ENCODE measurements at regions not wholly inside any gene's neighbourhood (a gene's known extent, or its start where the extent isn't known, plus 50 kb on each side); places are given as distances from the start of the nearest gene placed in this dataset.

DNA sequence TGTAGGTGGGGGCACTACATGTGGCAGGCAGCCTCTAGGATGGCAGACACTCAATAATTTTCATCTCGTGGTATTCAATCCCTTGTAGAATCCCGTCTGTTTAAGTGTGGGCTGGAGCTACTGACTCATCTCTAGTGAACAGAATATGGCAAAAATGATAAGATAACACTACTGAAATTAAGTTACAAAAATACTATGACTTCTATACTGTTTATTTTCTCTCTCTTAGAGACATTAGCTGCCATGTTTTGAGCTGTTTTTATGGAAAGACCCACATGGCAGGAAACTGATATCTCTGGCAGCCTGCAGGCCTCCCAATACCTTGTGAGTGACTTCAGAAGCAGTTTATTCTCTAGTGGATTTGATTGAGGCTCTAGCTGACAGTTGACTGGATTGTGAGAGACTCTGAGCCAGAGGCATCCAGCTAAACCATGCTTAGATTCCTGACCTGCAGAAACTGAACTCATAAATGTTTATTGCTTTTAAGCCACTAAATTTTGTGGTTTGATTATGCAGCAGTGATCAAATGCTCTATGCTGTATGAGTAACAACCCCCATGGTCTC lies 298.8 kb upstream of the CTSO start:
- TF ChIP-seq, protein P1, sequence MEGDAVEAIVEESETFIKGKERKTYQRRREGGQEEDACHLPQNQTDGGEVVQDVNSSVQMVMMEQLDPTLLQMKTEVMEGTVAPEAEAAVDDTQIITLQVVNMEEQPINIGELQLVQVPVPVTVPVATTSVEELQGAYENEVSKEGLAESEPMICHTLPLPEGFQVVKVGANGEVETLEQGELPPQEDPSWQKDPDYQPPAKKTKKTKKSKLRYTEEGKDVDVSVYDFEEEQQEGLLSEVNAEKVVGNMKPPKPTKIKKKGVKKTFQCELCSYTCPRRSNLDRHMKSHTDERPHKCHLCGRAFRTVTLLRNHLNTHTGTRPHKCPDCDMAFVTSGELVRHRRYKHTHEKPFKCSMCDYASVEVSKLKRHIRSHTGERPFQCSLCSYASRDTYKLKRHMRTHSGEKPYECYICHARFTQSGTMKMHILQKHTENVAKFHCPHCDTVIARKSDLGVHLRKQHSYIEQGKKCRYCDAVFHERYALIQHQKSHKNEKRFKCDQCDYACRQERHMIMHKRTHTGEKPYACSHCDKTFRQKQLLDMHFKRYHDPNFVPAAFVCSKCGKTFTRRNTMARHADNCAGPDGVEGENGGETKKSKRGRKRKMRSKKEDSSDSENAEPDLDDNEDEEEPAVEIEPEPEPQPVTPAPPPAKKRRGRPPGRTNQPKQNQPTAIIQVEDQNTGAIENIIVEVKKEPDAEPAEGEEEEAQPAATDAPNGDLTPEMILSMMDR (conservative IDR thresholded peaks at IDR 0.05) = no peak
- H3K27ac ChIP-seq = no peak overlapping the region

DNA sequence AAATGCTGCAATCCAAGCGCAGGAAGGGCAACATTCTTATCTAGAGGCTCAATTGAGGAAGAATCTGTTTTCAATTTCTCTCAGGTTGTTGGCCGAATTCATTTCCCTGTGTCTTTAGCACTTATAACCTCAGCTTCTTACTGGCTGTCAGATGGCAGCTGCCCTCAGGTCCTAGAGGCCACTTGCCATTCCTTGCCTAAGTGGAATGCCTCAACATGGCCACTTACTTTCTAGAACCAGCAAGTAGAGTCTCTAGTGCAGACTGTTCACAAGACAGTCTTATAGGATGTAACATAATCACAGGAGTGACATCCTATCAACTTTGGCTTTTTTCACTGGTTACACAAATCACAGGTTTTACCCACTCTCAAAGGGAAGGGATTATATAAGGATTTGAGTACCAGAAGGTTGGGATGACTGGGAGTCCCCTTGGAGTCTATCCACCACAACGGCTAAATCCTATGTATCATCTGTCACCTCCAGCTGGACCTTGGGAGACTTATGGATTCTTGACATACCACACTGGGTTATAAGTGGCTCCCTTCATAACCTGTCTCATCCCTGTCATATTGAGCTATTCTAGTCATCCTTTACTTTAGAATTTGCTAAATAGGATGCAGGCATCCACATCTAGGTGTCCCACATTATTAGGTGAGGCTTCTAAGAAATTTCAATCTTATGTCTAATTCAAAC lies 297.9 kb upstream of the CTSO start:
- TF ChIP-seq, protein P1 (conservative IDR thresholded peaks at IDR 0.05) = no peak
- H3K27ac ChIP-seq = no peak overlapping the region

DNA sequence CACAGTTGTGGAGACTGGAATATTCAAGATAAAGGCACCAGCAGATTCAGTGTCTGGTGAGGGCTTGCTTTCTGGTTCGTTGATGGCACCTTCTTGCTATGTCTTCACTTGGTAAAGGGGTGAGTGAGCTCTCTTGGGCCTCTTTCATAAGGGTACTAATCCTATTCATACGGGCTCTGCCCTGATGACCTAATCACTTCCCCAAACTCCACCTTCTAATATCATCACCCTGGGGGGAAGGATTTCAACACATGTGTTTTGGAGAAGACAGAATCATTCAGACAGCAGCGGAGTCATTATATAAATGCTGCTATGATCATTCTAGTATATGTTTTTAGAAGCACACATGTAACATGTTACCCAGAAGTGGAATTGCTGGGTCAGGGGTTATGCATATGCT lies 295.3 kb upstream of the CTSO start:
- H3K27ac ChIP-seq = no peak overlapping the region
- TF ChIP-seq, protein P1 (conservative IDR thresholded peaks at IDR 0.05) = no peak

DNA sequence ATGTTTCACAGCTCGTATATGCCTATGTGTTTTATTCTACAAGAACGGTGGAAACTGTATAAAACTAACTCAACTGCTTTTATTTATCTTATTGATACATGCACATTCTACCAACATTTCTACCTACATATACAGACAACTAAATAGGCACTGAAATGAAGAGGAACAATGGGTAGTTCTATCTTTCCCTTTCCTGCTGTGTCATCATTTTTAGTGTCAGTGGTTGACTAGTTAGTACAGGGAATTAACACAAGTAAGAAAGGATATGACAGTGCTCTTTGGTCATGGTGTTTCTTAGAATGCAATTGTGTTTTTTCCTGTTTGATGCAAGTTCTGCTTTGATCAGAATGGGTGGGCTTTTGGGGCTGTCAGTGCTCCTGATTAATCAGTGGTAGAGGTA lies 293.8 kb upstream of the CTSO start:
- H3K27ac ChIP-seq = no peak overlapping the region
- TF ChIP-seq, protein P1 (conservative IDR thresholded peaks at IDR 0.05) = no peak

- TF ChIP-seq, protein P1 (conservative IDR thresholded peaks at IDR 0.05) = no peak
Measured at GRCh38 chr4:156243015-156243414, 289.3 kb upstream of the CTSO start.

DNA sequence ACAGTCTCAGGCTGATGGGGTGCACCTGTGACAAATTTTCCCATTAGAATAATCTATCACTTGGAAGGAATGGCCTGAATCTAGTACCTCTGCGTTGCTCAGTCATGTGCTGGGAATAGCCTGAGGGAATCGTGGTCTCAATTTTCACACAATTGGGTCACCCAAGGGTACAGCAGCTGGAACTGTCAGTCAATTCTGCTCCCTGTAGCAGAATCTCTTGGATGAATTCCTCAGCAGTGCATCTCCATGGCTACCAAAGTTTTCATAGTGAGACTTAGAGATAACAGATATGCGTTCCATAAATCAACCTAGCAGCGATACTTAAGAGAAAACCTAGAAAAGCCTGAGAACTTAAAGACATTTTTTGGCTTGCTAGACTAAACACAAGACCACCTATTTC lies 288.7 kb upstream of the CTSO start:
- TF ChIP-seq, protein P1 (conservative IDR thresholded peaks at IDR 0.05) = no peak
- H3K27ac ChIP-seq = no peak overlapping the region

More at GRCh38 chr4:156243015-156243414, 289.3 kb upstream of the CTSO start:
- H3K27ac ChIP-seq = no peak overlapping the region

- H3K27ac ChIP-seq = no peak overlapping the region
- TF ChIP-seq, protein P1 (conservative IDR thresholded peaks at IDR 0.05) = no peak
Measured at GRCh38 chr4:156241896-156242295, 288.2 kb upstream of the CTSO start.
